CD4-positive, alpha-beta T cell treated with Interleukin-4 for 4 hours (primary cell): ENCODE measurements at regions not wholly inside any gene's neighbourhood (a gene's known extent, or its start where the extent isn't known, plus 50 kb on each side); places are given as distances from the start of the nearest gene placed in this dataset.

ENCODE experiments used
- DNase-seq: peaks from one replicate; pipeline ENCODE4 v3.0.0-alpha.2; 2020

DNA sequence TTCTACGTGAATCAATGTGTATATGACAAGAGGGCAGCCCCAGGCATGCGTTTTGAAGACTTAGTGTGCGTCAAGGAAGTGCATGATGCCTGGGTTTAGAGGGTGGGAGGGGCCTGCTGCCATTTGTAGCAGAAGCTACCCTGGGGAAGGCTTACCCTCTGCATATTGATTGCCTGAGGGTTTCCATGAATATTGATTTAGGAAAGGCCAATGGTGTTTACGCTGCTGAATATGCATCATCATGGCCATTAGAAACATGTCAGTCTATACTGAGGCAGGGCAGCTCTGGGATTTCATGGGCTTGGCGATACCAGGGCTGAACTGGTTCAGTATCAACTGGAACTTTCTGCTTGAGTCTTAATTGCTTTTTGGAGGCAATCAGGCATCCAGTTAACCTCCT is 259.3 kb downstream of the DCDC2C start:
- DNase-seq, result no peak

DNA sequence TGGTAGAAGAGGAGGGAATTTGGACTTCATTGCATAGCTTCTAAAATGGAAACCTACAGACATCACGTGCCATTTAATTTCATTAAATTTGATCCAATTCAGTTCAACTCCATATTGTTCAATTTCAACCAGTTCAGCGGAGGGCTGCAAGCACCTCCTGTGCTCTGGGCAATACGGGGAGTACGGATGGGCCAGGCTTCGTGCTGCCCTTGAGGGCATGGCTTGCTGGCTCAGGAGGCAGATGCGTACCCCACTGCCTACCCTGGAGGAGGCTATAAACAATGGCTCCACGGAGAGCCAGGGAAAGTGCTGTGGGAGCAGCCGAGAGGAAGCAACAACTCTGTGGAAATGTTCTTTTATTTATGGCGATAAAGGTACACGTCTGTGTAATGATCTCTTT is 261.8 kb downstream of the DCDC2C start:
- DNase-seq, result no peak

DNA sequence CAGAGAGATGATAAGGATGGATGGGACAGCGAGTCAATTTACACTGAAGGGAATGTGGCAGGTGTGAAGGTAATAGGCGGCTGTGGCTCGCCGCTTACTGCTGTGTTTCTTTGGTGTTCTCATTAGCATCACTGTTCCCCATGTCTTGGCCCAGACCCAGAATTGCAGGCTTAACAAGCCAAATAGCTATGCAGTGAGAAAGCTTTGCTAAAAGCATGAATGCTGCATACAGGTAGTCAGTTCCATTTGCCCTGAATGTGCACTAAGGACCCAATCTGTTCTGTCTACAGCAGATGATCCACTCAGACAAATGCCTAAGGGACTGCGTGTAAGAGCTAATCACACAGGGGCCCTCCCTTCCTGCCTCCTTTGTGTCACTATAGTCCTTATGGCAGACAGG is 262.6 kb downstream of the DCDC2C start:
- DNase-seq, result no peak

DNA sequence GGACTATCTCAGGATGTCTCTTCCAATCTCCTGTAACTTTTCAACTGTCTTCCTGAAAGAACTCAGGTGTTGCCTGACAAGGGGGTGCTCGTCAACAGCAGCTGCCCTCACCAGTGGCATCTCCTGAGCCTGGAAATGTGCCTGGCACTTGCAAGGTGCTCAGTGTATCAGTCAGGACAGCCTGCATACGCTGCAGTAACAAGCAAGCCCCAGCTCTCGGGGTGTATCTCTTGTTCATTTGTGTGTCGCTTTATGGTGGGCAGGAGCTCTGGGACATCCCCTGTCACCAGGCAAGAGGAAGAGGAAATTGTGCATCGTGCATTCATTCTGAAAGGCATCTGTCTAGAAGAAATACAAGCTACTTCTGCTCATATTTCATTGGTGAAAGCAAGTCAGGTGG is 263.1 kb downstream of the DCDC2C start:
- DNase-seq, result no peak

DNA sequence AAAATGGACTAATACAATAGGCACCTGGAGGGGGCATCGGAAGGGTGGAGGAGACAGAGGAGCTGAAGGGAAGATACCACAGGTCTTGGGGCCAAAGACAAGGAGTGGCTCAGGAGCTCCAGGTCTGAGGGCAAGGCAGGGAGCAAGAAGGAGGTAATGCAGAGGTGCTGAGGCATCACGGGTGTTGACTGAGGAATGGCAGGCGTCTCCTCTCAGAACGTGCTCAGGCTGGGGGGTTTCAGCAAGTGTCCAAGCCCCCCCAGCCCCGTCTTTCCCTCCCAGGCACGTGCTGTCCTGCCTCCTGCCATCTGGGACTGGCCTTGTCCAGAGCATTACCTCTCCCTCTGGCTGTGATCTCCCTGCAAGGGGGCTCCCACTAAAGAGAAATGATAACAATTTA is 265.4 kb downstream of the DCDC2C start:
- DNase-seq, result no peak

DNA sequence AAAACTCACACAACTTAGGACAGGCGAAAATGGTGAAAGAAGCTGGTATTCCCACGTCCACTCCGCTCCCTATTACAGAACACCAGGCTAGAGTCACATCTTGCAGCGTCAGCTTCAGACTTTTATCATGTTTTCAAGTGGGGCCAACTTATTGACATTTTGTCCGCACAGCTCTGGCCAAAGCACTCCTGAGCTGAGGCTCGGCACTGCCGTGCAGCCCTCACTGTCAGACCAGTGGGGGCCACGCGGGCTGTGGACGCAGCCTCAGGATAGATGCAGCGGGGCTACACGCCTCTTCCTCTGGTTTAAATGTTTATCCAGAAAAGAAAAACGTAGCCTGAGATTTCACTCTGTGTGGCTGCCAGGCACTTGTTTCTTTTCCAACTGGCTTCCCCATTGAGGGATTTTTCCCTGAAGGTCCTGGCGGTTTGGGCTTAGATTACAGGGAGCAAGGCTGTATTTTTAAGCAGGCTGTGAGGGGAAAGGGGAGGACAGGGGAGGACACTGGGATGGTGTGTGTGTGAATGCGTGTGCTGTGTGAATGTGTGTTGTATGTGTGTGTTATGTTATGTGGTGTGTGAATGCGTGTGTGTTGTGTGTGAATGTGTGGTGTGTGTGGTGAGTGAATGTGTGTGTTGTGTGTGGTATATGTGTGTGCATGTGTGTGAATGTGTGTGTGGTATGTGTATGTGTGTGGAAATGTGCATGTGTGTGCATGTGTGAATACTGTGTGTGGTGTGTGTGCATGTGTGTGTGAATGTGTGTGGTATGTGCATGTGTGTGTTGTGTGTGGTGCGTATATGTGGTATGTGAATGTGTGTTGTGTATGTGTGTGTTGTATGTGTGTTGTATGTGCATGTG is 267.6 kb downstream of the DCDC2C start:
- no peak for DNase-seq

DNA sequence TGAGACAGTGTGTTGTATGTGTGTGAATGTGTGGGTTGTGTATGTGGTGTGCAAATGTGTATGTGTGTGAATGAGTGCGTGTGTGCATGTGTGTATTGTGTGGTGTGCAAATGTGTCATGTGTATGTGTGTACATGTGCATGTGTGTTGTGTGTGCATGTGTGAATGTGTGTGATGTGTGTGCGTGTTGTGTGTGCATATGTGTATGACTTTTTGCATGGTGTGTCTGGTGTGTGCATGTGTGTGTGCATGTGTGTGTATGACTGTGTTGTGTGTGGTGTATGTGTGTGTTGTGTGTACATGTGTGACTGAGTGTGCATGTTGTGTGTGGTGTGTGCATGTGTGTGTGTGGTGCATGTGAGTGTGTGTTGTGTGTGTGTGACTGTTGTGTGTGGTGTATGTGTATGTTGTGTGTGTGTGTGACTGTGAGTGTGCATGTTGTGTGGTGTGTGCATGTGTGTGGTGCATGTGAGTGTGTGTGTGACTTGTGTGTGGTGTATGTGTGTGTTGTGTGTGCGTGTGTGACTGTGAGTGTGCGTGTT is 268.3 kb downstream of the DCDC2C start:
- DNase-seq, result no peak

DNA sequence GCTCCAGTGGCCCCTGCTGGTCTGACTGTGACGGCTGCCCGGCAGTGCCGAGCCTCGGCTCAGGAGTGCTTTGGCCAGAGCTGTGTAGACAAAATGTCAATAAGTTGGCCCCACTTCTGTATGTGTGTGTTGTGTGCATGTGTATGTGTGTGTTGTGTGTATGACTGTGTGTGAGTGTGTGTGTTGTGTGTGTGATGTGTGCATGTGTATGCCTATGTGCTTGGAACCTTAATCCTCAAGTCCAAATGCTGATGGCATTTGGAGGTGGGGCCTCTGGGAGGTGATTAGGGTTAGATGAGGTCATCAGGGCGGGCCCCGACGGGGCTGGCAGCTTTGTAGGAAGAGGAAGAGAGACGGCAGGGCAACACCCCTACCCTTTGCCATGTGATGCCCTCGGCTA is 269.0 kb downstream of the DCDC2C start:
- DNase-seq, result no peak

DNA sequence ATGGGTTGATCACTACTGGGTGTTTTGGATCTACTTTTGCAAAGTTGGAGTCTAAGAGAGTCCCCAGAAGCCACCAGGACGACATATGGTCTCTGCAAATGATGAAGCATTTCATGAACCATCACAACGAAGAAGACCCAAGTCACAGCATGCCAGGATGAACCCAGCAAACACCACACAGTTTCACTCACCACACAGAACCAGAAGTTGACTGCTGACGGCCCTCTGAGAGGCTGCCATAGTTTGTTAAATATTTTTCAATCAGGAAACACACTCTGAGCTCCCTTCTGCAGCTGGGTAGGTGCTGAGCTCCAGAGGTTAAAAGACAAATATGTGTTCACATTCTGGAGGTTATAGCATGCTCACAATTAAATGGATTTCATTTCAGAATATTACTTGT is 271.4 kb downstream of the DCDC2C start:
- DNase-seq, result no peak

DNA sequence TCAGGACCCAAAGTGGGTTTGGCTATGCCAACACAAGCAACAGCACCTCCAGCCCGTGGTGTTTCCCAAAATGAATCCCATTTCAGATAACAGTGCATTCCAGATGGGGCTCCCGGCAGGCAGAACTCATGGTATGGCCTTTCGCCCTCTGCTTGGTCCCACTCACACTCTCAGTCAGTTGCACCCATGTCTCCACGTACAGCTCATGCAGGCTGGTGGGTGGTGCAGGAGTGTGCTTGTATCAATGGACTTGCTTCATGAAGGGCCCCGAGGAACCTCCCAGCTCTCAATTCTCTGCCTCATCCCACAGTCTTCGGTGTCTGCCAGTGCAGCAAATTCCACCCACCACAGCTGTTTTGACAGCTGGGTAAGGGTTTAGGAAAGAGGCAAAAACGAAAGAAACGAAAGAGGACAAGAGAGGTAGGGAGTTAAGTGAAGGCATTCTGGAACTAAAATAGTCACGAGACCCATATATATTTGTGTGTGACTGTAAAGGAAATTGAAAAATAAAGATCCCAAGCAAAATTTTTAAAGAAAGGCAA is 278.1 kb downstream of the DCDC2C start:
- no peak for DNase-seq

DNA sequence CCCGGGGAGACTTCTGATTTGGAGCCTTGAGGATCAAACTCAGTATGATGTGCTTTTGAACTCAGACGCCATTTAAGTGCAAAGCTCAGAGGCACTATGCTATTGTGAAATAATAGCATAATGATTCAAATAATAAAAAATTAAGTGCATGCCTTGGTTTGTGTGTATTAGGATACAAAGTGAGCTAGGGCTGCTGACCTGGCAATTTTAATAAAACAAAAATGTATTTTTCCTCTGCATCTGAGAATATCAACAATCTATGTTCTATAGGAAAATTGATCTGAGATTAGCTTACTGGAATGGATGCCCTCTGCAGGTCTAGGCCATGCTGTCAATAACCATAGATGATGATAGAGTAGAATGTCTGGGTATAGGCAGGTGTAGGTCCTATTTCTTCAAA is 278.8 kb downstream of the DCDC2C start:
- no peak for DNase-seq

DNA sequence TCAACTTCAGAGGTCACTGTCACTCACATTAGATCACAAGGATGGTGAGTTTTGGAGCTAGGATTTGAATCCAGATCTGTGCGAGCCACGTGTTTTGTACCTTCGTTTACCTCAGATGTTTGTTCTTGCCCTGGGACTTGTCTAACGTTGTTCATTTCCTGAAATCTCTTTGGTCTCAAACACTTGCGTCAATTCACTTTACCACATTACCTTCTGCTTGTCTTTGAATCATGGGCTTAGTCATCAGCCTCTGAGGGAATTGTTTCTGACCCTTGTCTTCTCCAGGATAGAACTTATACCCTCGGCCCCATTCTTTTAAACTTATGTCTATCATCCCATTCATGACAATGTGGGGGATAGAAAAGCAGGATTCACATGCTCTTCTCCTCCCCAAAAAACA is 282.7 kb downstream of the DCDC2C start:
- no peak for DNase-seq

DNA sequence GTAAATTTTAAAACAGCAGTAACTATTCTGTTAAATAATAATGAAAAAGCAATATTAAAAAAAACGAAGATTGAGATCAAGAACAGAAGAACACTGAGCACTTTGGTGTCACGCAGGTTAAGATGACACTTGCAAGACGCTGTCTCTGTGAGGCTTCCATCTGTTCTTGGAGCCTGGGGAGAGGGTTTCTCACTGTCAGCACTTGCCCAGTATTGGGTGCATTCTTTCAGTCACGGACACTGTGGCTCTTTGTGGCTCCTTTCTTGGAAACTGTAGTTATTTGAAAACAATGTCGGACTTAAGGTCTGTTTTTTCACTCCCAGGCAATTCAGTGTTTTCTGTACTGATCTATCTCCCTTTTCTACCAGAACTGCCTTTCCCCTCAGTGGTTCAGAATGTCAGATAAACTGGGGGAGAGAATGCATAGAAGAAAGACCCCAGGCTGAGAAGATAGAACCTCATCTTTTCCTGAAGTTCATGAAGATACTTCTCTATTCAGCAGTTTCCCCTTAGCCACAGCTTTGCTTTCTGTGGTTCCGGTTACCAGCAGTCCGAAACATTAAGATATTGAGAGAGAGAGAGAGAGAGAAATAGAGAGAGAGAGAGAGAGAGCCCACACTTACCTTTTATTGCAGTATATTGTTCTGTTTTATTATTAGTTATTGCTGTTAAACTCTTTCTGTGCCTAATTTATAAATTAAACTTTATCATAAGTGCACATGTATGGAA is 283.3 kb downstream of the DCDC2C start:
- DNase-seq, result no peak

DNA sequence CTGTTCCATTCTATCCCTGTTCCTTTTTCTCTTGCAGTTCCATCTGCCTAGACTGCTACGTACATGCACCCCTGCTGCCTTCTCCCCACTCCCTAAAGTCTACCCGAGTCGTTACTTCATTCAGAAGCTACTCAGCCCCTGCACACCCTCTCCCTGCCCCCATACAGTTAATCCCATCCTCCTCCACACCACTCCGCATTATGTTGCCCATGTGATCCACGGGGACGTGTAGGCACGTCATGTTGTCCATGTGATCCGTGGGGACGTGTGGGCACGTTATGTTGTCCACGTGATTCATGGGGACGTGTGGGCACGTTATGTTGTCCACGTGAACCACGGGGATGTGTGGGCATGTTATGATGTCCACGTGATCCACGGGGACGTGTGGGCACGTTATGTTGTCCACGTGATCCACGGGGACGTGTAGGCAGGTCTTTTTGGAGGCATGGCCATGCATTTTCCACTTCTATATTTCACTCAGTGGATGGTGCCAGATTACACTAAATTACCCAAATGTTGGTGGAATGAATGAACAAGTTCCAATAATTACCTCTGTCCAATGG is 299.5 kb downstream of the DCDC2C start:
- DNase-seq, result no peak

DNA sequence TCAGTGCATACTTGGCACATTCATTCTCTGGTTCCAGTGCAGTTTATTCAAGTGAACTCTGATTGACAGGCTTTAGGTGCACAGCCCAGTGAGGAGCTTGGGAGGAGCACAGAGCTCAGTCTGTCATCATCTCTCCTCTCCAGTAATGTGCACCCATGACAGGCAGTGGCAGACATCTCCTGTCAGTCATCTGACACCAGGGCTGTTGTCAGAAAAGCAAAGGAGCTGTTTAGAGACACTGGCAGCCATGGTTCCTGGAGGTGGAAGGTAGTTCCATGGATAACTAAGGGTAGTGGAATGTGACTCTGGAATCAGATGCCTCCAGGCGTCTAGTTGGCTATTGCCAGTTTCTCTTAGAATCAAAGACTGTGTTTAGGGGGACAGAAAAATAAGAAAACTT is 308.8 kb downstream of the DCDC2C start:
- DNase-seq, result no peak

DNA sequence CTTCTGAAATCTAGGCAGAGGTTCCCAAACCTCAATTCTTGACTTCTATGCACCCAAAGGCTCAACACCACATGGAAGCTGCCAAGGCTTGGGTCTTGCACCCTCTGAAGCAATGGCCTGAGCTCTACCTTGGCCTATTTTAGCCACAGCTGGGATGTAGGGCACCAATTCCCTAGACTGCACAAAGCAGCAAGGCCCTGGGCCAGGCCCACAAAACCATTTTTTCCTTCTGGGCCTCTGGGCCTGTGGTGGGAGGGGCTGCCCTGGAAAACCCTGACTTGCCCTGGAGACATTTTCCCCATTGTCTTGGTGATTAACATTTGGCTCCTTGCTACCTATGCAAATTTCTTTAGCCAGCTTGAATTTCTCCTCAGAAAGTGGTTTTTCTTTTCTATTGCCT is 315.2 kb downstream of the DCDC2C start:
- DNase-seq, result no peak

DNA sequence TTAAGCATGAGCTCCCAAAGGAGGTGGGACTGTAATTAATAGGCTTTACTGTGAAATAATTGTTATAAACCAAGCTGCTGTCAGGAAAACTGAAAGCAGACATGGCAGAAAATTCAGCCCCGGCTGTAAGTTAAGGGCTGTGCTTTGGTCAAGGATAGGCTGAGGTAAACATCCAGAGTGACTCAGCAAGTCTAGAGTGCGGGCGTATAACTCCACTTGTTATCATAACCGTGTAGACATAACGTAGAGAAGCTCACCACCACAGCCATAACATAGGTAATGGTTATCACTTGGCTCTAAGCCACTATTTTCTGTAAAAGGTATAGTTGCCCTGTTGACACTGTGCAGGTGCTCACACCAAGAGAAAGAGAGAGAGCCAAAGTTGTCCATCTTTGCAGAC is 316.8 kb downstream of the DCDC2C start:
- no peak for DNase-seq

DNA sequence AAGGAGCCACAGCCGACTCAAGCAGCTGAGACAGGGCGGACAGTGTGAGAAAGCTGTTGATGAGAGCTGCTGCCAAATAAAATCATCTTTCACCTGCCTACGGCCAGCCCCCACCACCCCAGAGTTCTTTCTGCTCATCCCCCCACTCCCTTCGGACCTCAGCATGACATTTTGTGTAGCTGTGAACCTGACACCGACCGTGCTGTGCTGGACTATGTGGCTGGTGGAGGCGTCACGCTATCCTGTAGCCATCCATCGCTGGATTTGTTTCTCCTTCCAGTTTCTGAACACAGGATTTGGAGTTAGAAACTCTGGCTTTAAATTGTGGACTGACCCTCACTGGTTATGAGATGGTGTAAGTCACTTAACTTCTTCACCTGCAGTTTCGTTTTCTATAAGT is 317.3 kb downstream of the DCDC2C start:
- no peak for DNase-seq

DNA sequence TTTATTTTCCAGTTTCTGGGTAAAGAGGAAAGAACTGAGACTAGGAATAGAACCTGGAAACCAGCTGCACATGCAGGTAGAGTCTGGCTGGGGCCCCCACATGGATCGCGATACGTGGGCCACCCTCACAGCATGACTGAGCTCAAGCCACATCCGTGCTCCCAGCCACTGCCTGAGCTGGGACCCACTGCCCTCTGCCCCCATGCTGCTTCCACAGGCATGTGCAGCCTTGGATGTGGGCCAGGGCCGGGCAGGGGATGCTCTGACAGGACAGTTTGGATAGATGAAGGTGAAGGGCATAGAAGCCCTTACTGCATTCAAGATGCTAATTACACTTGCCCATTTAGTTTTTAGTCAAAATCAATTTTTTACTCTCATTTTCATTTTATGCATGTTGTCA is 321.2 kb downstream of the DCDC2C start:
- DNase-seq, result no peak

DNA sequence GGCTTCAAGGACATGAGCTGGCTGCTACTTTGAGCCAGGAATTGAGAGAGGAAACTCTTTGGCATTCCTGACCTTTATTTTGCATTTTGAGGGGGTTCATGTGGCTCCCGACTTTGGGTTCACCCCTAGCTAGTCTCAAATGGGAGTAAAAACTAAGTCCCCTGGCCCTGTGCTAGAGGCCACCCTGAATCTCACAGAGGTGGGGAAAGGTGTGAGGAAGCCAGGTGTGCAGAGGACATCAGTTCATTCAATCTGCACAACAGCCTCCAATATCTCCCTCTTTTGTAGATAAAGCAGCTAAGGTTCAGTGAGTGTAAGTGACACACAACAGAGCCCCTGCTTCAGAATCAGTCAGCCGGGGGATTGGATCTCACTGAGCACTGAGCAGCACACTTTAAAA is 325.7 kb downstream of the DCDC2C start:
- DNase-seq, result no peak

DNA sequence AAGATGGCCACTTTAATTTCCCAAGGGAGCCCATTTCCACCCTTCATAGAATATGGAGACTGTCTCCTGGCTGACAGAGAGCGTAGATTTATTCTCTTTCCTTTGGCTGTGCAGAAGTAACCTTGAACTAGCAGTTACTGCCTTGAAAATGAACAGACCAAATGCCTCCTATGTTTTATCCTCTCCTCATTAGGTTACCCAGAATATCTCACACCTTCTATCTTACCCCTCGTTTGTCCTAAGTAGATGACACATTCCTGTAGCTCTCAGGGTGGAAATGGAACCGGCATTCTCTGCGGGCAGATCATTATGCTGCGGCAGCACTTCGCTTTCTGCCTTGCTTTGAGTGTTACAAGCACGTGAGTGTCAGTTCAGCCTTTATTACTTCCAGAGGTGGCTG is 336.5 kb downstream of the DCDC2C start:
- DNase-seq, result no peak

DNA sequence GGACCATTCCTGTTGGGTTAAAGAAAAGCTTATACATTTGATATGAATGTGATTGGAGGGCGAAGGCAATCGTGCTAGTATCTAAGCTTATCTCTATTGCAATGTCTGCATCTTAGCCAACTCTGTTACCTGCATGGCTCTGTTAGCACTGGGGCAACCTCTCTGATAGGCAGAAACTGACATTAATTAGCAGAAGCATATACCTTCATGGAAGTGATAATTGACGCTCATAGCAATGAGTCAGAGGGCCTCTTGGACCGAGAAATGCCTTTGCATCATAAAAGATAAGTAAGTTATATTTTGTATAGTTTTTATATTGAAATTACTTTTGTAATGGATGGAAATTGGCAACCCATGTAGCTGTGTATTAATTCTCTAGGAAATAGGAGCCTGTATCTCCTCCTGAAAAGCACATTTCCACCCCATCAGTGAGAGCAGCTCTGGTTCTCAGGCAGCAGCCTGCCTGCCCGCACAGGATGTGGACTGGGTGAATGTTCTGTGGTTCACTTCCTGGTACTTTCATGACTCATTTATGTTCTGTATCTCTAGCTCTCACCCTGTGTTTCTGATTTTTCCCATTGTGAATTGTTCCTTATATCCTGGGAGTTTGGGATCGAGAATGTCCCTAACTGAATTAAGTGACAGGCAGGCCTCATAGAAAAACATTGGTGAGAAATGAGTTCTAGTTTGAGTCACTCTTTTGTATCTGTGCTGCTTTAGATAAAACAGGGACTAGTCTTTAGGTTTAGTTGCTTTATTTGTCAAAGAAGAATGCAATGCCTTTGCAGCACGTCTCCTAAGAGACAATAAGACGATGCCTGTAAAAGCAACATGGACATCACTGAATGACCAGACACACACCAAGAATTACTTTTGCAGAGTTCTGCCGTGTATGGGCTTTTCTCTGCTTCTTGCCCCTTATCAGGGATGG is 344.9 kb downstream of the DCDC2C start:
- peak; percentile 4 for DNase-seq

DNA sequence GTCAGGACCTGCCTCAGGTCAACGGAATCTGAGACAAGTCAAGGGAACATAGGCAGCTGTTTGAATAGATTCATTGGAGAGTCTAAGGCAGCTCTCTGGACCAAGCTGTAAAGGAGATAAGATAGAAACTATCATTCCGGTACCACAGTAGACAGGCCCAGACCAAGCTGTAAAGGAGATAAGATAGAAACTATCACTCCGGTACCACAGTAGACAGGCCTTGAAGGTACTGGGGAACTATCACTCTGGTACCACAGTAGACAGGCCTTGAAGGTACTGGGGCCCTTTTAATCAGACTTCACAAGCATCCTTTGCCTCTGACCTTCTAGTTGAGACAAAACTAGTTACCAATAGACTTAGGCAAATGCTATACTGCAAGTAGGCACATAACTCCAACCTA is 346.1 kb downstream of the DCDC2C start:
- DNase-seq, result no peak
